ENCODE measurements at regions not wholly inside any gene's neighbourhood (a gene's known extent, or its start where the extent isn't known, plus 50 kb on each side); places are given as distances from the start of the nearest gene placed in this dataset.
A peak's percentile ranks its signal among the peaks of the same experiment; 100 is the strongest.

GRCh38 chr3:182710557-182711157, 82.6 kb upstream of the ATP11B start:
- TF ChIP-seq REST (IDR thresholded peaks at IDR 0.05; ENCODE audit: low read depth, low read length) (no peak), CTCF (IDR thresholded peaks at IDR 0.05) (peak; percentile 80), FOSL2 (IDR thresholded peaks at IDR 0.05; ENCODE audit: borderline replicate concordance, low read depth) (no peak), MXI1 (IDR thresholded peaks at IDR 0.05; ENCODE audit: low read depth, low read length) (no peak), SMC3 (IDR thresholded peaks at IDR 0.05; ENCODE audit: low read depth, low read length) (no peak), POLR2AphosphoS5 (IDR thresholded peaks at IDR 0.05; ENCODE audit: low read depth, low read length) (no peak), EP300 (IDR thresholded peaks at IDR 0.05; ENCODE audit: borderline replicate concordance in 1 of 2, low read depth in 1 of 2, low read length in 1 of 2) (no peak), CHD2 (IDR thresholded peaks at IDR 0.05; ENCODE audit: low read length, partially characterized antibody) (no peak), FOXJ3 (CRISPR knock-in tag; IDR thresholded peaks at IDR 0.05) (no peak), YY1 (IDR thresholded peaks at IDR 0.05; ENCODE audit: low read depth) (no peak), ELF1 (IDR thresholded peaks at IDR 0.05) (no peak)

Data from SK-N-SH (cell line).